ENCODE measurements at regions not wholly inside any gene's neighbourhood (a gene's known extent, or its start where the extent isn't known, plus 50 kb on each side); places are given as distances from the start of the nearest gene placed in this dataset.

- no peaks in the 10 kb centered on the region for H3K27me3 ChIP-seq (ENCODE audit: insufficient read depth, poor library complexity, severe bottlenecking)
- TF ChIP-seq CTCF (IDR thresholded peaks at IDR 0.05; ENCODE audit: poor library complexity, severe bottlenecking): no peak
- no peak for ATAC-seq (ENCODE audit: low read depth)
- no peak for DNase-seq (ENCODE audit: low spot score)
- H3K4me1 ChIP-seq (ENCODE audit: insufficient read depth, poor library complexity, severe bottlenecking): no peaks in the 10 kb centered on the region
- H3K36me3 ChIP-seq (ENCODE audit: low read depth): no peaks in the 10 kb centered on the region
- no peak overlapping the region for H3K4me3 ChIP-seq (ENCODE audit: severe bottlenecking)
- H3K9me3 ChIP-seq (ENCODE audit: severe bottlenecking): no peaks in the 10 kb centered on the region
- H3K27ac ChIP-seq (ENCODE audit: poor library complexity, severe bottlenecking): no peak overlapping the region
These were observed 254.3 kb downstream of the METTL4 start for GRCh38 chr18:2316751-2317696.

- peaks cover 6% of the 10 kb centered on the region for H3K4me1 ChIP-seq (ENCODE audit: insufficient read depth, poor library complexity, severe bottlenecking)
- no peaks in the 10 kb centered on the region for H3K27me3 ChIP-seq (ENCODE audit: insufficient read depth, poor library complexity, severe bottlenecking)
- H3K27ac ChIP-seq (ENCODE audit: poor library complexity, severe bottlenecking): no peak overlapping the region
- no peak for DNase-seq (ENCODE audit: low spot score)
- no peaks in the 10 kb centered on the region for H3K36me3 ChIP-seq (ENCODE audit: low read depth)
- no peak for TF ChIP-seq CTCF (IDR thresholded peaks at IDR 0.05; ENCODE audit: poor library complexity, severe bottlenecking)
- H3K4me3 ChIP-seq (ENCODE audit: severe bottlenecking): no peak overlapping the region
- ATAC-seq (ENCODE audit: low read depth): no peak
- peaks cover 2% of the 10 kb centered on the region for H3K9me3 ChIP-seq (ENCODE audit: severe bottlenecking)
These were observed 246.8 kb downstream of the METTL4 start for GRCh38 chr18:2324459-2324858.

GRCh38 chr18:2325308-2325849 lies 245.9 kb downstream of the METTL4 start:
- H3K4me3 ChIP-seq (ENCODE audit: severe bottlenecking): no peak overlapping the region
- no peaks in the 10 kb centered on the region for H3K27me3 ChIP-seq (ENCODE audit: insufficient read depth, poor library complexity, severe bottlenecking)
- DNase-seq (ENCODE audit: low spot score): no peak
- H3K4me1 ChIP-seq (ENCODE audit: insufficient read depth, poor library complexity, severe bottlenecking): peaks cover 6% of the 10 kb centered on the region
- no peak overlapping the region for H3K27ac ChIP-seq (ENCODE audit: poor library complexity, severe bottlenecking)
- no peak for TF ChIP-seq CTCF (IDR thresholded peaks at IDR 0.05; ENCODE audit: poor library complexity, severe bottlenecking)
- peak; percentile 61; the same call in 2 of the 3 replicates for ATAC-seq (ENCODE audit: low read depth)
- H3K36me3 ChIP-seq (ENCODE audit: low read depth): no peaks in the 10 kb centered on the region
- H3K9me3 ChIP-seq (ENCODE audit: severe bottlenecking): peaks cover 2% of the 10 kb centered on the region

- Histone ChIP-seq H3K4me3 (ENCODE audit: severe bottlenecking) (no peak overlapping the region), H3K27ac (ENCODE audit: poor library complexity, severe bottlenecking) (no peak overlapping the region), H3K4me1 (ENCODE audit: insufficient read depth, poor library complexity, severe bottlenecking) (peaks cover 6% of the 10 kb centered on the region), H3K27me3 (ENCODE audit: insufficient read depth, poor library complexity, severe bottlenecking) (no peaks in the 10 kb centered on the region), H3K36me3 (ENCODE audit: low read depth) (no peaks in the 10 kb centered on the region), H3K9me3 (ENCODE audit: severe bottlenecking) (peaks cover 2% of the 10 kb centered on the region)
- DNase-seq (ENCODE audit: low spot score) (no peak), ATAC-seq (ENCODE audit: low read depth) (no peak)
- TF ChIP-seq CTCF (IDR thresholded peaks at IDR 0.05; ENCODE audit: poor library complexity, severe bottlenecking): no peak
These were observed 245.4 kb downstream of the METTL4 start for GRCh38 chr18:2325933-2326332.

- Histone ChIP-seq H3K27ac (ENCODE audit: poor library complexity, severe bottlenecking) (no peak overlapping the region), H3K4me1 (ENCODE audit: insufficient read depth, poor library complexity, severe bottlenecking) (peaks cover 6% of the 10 kb centered on the region), H3K9me3 (ENCODE audit: severe bottlenecking) (peaks cover 2% of the 10 kb centered on the region), H3K4me3 (ENCODE audit: severe bottlenecking) (no peak overlapping the region), H3K36me3 (ENCODE audit: low read depth) (no peaks in the 10 kb centered on the region), H3K27me3 (ENCODE audit: insufficient read depth, poor library complexity, severe bottlenecking) (no peaks in the 10 kb centered on the region)
- DNase-seq (ENCODE audit: low spot score) (no peak), ATAC-seq (ENCODE audit: low read depth) (no peak)
- TF ChIP-seq CTCF (IDR thresholded peaks at IDR 0.05; ENCODE audit: poor library complexity, severe bottlenecking): no peak
These were observed 244.3 kb downstream of the METTL4 start for GRCh38 chr18:2326999-2327398.
